ENCODE measurements at regions not wholly inside any gene's neighbourhood (a gene's known extent, or its start where the extent isn't known, plus 50 kb on each side); places are given as distances from the start of the nearest gene placed in this dataset.

DNA sequence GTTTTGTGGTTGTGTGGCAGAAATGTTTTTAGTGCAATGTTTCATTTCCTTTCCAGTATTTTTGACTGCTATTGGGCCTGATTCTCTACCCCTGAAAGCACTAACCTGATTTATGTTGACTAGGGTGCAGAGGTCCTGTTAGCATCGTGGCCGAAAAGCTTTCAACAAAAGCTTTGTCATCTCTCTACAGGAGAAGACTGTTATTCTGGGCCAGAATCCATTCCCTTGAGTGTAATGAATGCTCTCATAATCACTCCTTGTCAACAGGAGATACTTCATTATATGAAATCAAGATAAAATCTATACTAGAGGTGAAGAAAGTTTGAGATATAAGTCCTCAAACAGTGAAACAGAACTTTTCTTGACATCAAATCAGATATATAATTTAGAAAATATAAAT is 195.5 kb downstream of the ZNF330 start:
- TF ChIP-seq CTCF (IDR thresholded peaks at IDR 0.05) = no peak
- TF ChIP-seq EP300 (IDR thresholded peaks at IDR 0.05; ENCODE audit: low read depth) = no peak
- TF ChIP-seq POLR2AphosphoS5 (IDR thresholded peaks at IDR 0.05) = no peak
- no peak for TF ChIP-seq POLR2A (IDR thresholded peaks at IDR 0.05)
- Histone ChIP-seq H3K4me1 (no peaks in the 10 kb centered on the region), H3K36me3 (no peaks in the 10 kb centered on the region), H3K4me3 (no peak overlapping the region), H3K27ac (no peak overlapping the region), H3K9me3 (no peaks in the 10 kb centered on the region), H3K27me3 (no peaks in the 10 kb centered on the region)
- no peak for DNase-seq
- in situ Hi-C loops (cut with MboI; ENCODE audit: low pct_ligation_motif_present in 1 of 4, low pct_unique_long_range_greater_than_20kb in 1 of 4, low sequenced_read_pairs in 3 of 4) = no loop called here
- intact Hi-C loops (cut with DNase I; ENCODE audit: low total_unique reads) = no loop called here
- WGBS, 2 donors (ENCODE audit: low coverage in 1 of 2) = 66 to 78% methylated on average over 2 of the region's 2 CpGs

GRCh38 chr4:141416677-141417363 is 196.1 kb downstream of the ZNF330 start:
- in situ Hi-C loops (cut with MboI; ENCODE audit: low pct_ligation_motif_present in 1 of 4, low pct_unique_long_range_greater_than_20kb in 1 of 4, low sequenced_read_pairs in 3 of 4) (no loop called here), intact Hi-C loops (cut with DNase I; ENCODE audit: low total_unique reads) (no loop called here)
- no peak overlapping the region for H3K4me3 ChIP-seq
- no peaks in the 10 kb centered on the region for H3K36me3 ChIP-seq
- no peak overlapping the region for H3K27ac ChIP-seq
- no peak for DNase-seq
- no peaks in the 10 kb centered on the region for H3K4me1 ChIP-seq
- no peaks in the 10 kb centered on the region for H3K27me3 ChIP-seq
- no peaks in the 10 kb centered on the region for H3K9me3 ChIP-seq
- WGBS, 2 donors (ENCODE audit: low coverage in 1 of 2) = 20 to 72% methylated on average over 1 to 4 of the region's 4 CpGs
- TF ChIP-seq POLR2A (IDR thresholded peaks at IDR 0.05) (no peak), POLR2AphosphoS5 (IDR thresholded peaks at IDR 0.05) (no peak), EP300 (IDR thresholded peaks at IDR 0.05; ENCODE audit: low read depth) (no peak), CTCF (IDR thresholded peaks at IDR 0.05) (no peak)

GRCh38 chr4:141417387-141417786 is 196.7 kb downstream of the ZNF330 start:
- DNase-seq = no peak
- in situ Hi-C loops (cut with MboI; ENCODE audit: low pct_ligation_motif_present in 1 of 4, low pct_unique_long_range_greater_than_20kb in 1 of 4, low sequenced_read_pairs in 3 of 4) = no loop called here
- Histone ChIP-seq H3K27me3 (no peaks in the 10 kb centered on the region), H3K9me3 (peaks cover 0 to under 1% of the 10 kb centered on the region in 2 donors), H3K27ac (no peak overlapping the region), H3K4me1 (no peaks in the 10 kb centered on the region), H3K36me3 (no peaks in the 10 kb centered on the region), H3K4me3 (no peak overlapping the region)
- no peak for TF ChIP-seq CTCF (IDR thresholded peaks at IDR 0.05)
- no peak for TF ChIP-seq POLR2AphosphoS5 (IDR thresholded peaks at IDR 0.05)
- TF ChIP-seq POLR2A (IDR thresholded peaks at IDR 0.05) = no peak
- TF ChIP-seq EP300 (IDR thresholded peaks at IDR 0.05; ENCODE audit: low read depth) = no peak
- intact Hi-C loops (cut with DNase I; ENCODE audit: low total_unique reads) = no loop called here
- WGBS, 2 donors (ENCODE audit: low coverage in 1 of 2) = 72 to 81% methylated on average over 2 of the region's 2 CpGs

DNA sequence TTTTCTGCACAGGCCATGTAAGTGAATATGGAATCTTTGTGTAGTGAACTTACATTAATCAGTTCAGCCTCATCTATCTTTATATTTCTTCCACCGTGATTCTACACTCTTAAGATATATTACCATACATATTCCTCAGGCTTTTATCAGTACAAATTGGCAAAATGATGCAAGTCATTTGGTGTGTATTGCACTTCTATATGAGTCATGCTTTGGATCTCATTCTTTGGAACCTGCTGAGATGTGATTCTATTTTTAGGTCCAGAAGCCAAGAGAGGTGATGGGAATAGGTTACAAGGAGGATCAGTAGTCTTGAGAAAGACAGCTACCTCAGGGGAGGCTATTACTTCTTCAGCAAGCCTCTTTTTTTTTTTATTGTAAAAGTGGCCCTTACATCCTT is 204.4 kb downstream of the ZNF330 start:
- no peak overlapping the region for H3K27ac ChIP-seq
- no peaks in the 10 kb centered on the region for H3K4me1 ChIP-seq
- H3K27me3 ChIP-seq = no peaks in the 10 kb centered on the region
- H3K36me3 ChIP-seq = no peaks in the 10 kb centered on the region
- WGBS, 2 donors (ENCODE audit: low coverage in 1 of 2) = 70 to 77% methylated on average over 1 of the region's 1 CpG
- in situ Hi-C loops (cut with MboI; ENCODE audit: low pct_ligation_motif_present in 1 of 4, low pct_unique_long_range_greater_than_20kb in 1 of 4, low sequenced_read_pairs in 3 of 4) = no loop called here
- H3K4me3 ChIP-seq = no peak overlapping the region
- TF ChIP-seq POLR2A (IDR thresholded peaks at IDR 0.05) (no peak), CTCF (IDR thresholded peaks at IDR 0.05) (no peak), POLR2AphosphoS5 (IDR thresholded peaks at IDR 0.05) (no peak), EP300 (IDR thresholded peaks at IDR 0.05; ENCODE audit: low read depth) (no peak)
- no peak for DNase-seq
- intact Hi-C loops (cut with DNase I; ENCODE audit: low total_unique reads) = no loop called here
- peaks cover 0 to 3% of the 10 kb centered on the region in 2 donors for H3K9me3 ChIP-seq
